Effector memory CD4-positive, alpha-beta T cell (primary cell): ENCODE measurements at regions not wholly inside any gene's neighbourhood (a gene's known extent, or its start where the extent isn't known, plus 50 kb on each side); places are given as distances from the start of the nearest gene placed in this dataset.
"Not testable (repeated sequence)": the region's sequence is repeated elsewhere in the genome, so short reads cannot be mapped to it uniquely, and the experiment has no call there.

Experiments used
- DNase-seq, 3 donors: peaks; one replicate each; pipeline ENCODE4 v3.0.0-alpha.2; 2020
- H3K27ac ChIP-seq: 2 replicates; pipeline ENCODE4 v1.7.0; 2013; ENCODE audit warnings: mild to moderate bottlenecking, low read length, moderate library complexity; ENCODE audit not compliant: insufficient read depth, poor library complexity, severe bottlenecking
- H3K27me3 ChIP-seq: replicated peaks from 2 replicates; pipeline ENCODE4 v1.7.0; 2013; ENCODE audit warnings: mild to moderate bottlenecking, low read length; ENCODE audit not compliant: insufficient read depth, control insufficient read depth, poor library complexity, severe bottlenecking
- H3K36me3 ChIP-seq: 2 replicates; pipeline ENCODE4 v1.7.0; 2013; ENCODE audit warnings: mild to moderate bottlenecking, low read length, moderate library complexity; ENCODE audit not compliant: control insufficient read depth, insufficient read depth
- H3K4me1 ChIP-seq: 2 replicates; pipeline ENCODE4 v1.7.0; 2013; ENCODE audit warnings: low read length, mild to moderate bottlenecking; ENCODE audit not compliant: control insufficient read depth, insufficient read depth, poor library complexity, severe bottlenecking
- H3K4me3 ChIP-seq: 2 replicates; pipeline ENCODE4 v1.7.0; 2013; ENCODE audit warnings: low read length, low read depth, mild to moderate bottlenecking; ENCODE audit not compliant: insufficient read depth, poor library complexity, severe bottlenecking
- H3K9me3 ChIP-seq: 2 replicates; pipeline ENCODE4 v1.7.0; 2013; ENCODE audit warnings: mild to moderate bottlenecking, low read length, moderate library complexity; ENCODE audit not compliant: control insufficient read depth

DNA sequence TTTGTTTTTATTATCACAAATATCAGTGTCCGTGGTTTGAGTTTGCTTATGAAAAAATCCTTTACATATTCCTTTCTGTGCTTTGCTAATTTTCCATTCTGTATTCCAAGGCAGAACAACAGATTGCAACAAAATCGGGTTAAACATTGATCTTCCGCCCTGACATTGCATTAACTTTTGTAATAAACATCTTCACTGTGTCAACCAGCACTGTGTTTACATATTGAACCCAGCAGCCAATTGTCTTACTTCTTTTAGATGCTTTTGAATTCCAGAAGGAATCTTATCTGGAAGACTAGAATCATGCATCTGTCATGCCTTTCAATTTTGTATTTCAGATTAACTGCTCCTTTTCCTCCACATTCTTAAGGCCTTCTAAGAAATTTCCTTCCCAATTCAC, 147.8 kb upstream of the CXXC4 start:
- H3K27ac ChIP-seq: no peak overlapping the region
- DNase-seq: no peak
- H3K27me3 ChIP-seq: no peaks in the 10 kb centered on the region
- H3K36me3 ChIP-seq: no peaks in the 10 kb centered on the region
- H3K9me3 ChIP-seq: no peaks in the 10 kb centered on the region
- no peak overlapping the region for H3K4me3 ChIP-seq
- no peaks in the 10 kb centered on the region for H3K4me1 ChIP-seq

DNA sequence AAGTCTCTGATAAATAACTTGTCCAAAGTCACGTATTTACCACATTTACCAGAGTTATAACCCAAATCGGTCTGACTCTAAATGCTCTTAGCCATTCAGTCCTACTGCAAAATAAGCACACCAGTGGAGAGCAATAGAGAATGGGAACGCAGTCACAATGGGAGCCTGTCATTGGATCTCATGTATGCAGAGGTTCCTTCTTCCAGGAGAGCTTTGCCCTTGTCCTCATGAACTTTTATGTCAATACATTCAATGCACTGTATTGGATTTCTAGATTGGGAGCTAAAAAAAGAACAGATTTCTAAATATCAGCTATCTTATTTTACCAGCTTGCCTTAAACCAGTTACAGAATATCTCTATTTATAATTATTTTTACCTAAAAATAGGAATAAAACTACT, 149.1 kb upstream of the CXXC4 start:
- no peaks in the 10 kb centered on the region for H3K9me3 ChIP-seq
- H3K27me3 ChIP-seq: no peaks in the 10 kb centered on the region
- no peak for DNase-seq

DNA sequence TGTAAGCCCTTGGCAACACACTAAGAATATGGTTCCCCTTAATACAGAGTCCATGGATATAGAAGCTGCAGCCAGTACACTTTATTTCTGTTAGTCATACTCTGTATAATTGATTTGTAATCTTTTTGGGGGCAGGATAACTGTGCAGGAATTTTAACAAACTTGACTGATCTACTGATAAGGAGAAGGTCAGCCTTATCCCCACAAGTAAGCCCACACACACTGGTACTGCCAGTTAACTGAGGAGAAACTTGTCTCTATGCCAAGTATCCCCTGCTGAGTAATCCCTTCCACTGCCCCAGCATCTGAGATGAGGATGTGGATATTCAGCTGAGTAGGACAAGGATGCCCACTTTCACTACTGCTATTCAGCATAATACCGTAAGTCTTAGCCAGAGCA, 154.9 kb upstream of the CXXC4 start:
- H3K4me3 ChIP-seq: no peak overlapping the region
- no peak overlapping the region for H3K27ac ChIP-seq
- no peaks in the 10 kb centered on the region for H3K9me3 ChIP-seq
- no peak for DNase-seq
- no peaks in the 10 kb centered on the region for H3K27me3 ChIP-seq
- H3K4me1 ChIP-seq: no peaks in the 10 kb centered on the region
- no peaks in the 10 kb centered on the region for H3K36me3 ChIP-seq

More for the DNA sequence above, 149.1 kb upstream of the CXXC4 start:
- Histone ChIP-seq H3K27ac (no peak overlapping the region), H3K4me1 (no peaks in the 10 kb centered on the region), H3K4me3 (no peak overlapping the region), H3K36me3 (no peaks in the 10 kb centered on the region)

DNA sequence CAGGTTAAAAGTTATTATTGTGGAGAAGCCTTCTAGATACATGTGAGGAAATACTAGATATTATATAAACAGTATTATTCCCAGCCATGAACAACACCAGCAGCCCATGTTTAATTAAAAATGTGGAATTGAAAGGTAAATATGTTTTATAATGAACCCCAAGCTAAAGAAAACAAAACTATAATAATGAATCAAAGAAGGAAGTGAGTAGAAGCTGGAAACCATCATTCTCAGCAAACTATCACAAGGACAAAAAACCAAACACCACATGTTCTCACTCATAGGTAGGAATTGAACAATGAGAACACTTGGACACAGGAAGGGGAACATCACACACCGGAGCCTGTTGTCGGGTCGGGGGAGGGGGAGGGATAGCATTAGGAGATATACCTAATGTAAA, 167.6 kb upstream of the CXXC4 start:
- not testable (repeated sequence) for H3K27ac ChIP-seq, H3K36me3 ChIP-seq, H3K4me1 ChIP-seq, H3K9me3 ChIP-seq, H3K4me3 ChIP-seq, H3K27me3 ChIP-seq, DNase-seq

DNA sequence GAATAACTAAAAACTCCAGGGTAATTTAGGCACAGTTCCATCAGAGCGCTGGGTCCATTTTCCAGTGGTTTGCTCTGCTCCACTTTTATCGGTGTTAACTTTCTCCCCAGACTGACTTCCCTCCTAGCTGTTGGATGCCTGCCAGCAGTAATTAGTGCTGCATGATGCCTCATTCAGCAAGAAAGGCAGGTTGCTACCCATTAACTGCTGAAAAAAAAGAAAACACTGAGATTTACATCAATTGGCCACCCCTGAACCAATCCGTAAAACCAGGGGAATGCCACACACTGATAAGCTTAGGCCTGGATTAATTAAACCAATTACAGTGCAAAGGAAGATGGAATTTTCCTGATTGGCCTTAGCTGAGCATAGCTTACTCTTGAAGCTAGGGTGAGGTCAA, 182.4 kb upstream of the CXXC4 start:
- DNase-seq: no peak
- Histone ChIP-seq H3K36me3 (no peaks in the 10 kb centered on the region), H3K27me3 (no peaks in the 10 kb centered on the region), H3K9me3 (no peaks in the 10 kb centered on the region), H3K27ac (no peak overlapping the region), H3K4me3 (no peak overlapping the region), H3K4me1 (no peaks in the 10 kb centered on the region)

DNA sequence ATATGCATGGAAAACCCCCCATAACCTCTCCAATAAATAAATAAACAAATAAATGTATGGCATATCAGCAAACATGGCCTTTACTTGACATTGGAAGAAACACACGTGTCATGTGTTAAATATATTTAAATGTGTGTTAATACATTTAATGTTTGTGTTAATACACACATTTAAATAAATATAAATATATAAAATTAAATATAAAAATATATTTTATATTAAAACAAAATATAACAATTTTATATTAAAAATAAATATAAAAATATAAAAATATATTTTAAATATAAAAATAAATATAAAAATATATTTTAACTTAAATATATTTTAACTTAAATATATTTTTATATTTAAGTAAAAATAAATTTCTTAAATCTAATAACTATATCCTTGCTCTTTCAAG, 187.6 kb upstream of the CXXC4 start:
- Histone ChIP-seq H3K4me3 (no peak overlapping the region), H3K36me3 (no peaks in the 10 kb centered on the region), H3K27me3 (no peaks in the 10 kb centered on the region), H3K9me3 (no peaks in the 10 kb centered on the region), H3K27ac (no peak overlapping the region), H3K4me1 (no peaks in the 10 kb centered on the region)
- DNase-seq: no peak

DNA sequence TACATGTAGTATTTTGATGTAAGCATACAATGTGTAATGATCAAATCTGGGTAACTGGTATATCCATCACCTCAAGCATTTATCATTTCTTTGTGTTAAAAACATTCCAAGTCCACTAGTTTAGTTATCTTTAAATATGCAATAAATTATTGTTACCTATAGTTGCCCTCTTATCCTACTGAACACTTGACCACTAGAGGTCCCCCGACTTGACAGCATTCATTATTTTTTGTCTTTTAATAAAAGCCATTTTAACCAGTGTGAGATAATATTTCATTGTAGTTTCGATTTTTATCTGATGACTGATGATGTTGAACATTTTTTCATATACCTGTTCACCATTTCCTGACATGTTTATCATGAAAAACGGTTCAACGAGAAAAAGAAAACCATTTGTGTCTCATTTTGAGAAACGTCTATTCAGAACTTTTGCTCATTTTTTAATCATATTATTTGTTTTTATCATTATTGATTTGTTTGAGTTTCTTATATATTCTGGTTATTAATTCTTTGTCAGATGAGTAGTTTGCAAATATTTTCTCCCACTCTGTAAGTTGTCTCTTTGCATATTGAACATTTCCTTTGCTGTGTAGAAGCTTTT, 199.0 kb upstream of the CXXC4 start:
- no peak overlapping the region for H3K4me3 ChIP-seq
- H3K27ac ChIP-seq: no peak overlapping the region
- H3K36me3 ChIP-seq: no peaks in the 10 kb centered on the region
- DNase-seq: no peak
- H3K4me1 ChIP-seq: no peaks in the 10 kb centered on the region
- no peaks in the 10 kb centered on the region for H3K27me3 ChIP-seq
- no peaks in the 10 kb centered on the region for H3K9me3 ChIP-seq

DNA sequence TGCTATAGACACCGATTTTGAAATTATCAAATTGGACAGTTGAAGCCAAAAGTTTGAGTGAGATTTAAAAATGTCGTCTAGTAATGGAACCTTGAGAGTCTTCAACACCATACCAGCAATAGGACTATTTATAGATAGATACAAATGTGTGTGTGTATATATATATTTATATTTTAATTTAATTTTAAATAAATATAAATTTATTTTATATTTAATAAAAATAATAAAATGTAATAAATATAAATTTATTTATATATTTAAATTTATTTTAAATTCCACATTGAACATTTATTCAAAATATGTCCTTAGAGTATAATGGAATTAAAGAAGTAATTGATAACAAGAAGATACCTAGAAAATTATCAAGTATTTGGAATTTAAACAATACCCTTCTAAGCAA, 221.9 kb upstream of the CXXC4 start:
- Histone ChIP-seq H3K27ac (no peak overlapping the region), H3K36me3 (no peaks in the 10 kb centered on the region), H3K4me3 (no peak overlapping the region), H3K27me3 (no peaks in the 10 kb centered on the region), H3K9me3 (no peaks in the 10 kb centered on the region), H3K4me1 (no peaks in the 10 kb centered on the region)
- DNase-seq: no peak

DNA sequence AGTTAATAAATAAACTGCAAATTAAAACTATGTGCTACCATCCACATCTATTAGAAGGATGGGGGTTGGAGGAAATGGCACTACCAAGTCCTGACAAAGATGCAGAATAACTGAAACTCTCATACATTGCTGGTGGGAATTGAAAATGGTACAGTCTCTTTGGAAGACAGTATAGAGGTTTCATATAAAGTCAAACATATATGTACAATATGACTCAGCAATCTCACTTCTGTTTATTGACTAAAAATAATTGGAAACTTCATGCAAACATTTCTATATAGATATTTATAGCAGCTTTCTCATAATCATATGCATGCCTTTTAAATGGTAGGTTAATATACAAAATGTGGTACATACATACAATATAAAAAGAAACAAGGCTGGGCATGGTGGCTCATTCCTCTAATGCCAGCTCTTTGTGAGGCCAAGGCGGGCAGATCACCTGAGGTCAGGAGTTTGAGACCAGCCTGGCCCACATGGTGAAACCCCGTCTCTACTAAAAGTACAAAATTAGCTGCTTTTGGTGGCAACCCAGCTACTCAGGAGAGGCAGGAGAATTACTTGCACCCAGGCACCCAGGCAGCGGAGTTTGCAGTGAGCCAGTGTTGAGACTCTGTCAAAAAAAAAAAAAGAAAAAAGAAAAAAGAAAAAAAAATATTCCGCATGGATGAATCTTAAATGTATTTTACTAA, 225.0 kb upstream of the CXXC4 start:
- H3K4me1 ChIP-seq: no peaks in the 10 kb centered on the region
- DNase-seq: no peak
- no peaks in the 10 kb centered on the region for H3K36me3 ChIP-seq
- H3K9me3 ChIP-seq: no peaks in the 10 kb centered on the region
- H3K27ac ChIP-seq: no peak overlapping the region
- no peak overlapping the region for H3K4me3 ChIP-seq
- no peaks in the 10 kb centered on the region for H3K27me3 ChIP-seq

DNA sequence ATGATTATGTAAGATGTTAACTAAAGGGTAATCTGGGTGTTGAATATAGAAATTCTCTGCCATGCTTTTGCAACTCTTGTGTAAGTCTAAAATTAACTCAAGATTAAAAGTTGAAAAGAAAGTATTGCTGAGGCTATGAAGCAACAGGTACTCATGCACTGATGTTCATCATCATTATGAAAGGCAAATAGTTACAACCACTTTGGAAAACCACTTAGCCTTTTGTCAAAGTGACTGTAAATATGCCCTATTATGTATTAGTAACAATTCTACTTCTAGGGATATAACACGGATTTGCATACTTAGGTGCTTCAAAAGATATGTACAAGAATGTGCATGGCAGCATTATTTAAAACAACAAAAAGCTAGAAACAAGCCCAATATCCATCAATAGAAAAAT, 227.8 kb upstream of the CXXC4 start:
- Histone ChIP-seq H3K36me3 (no peaks in the 10 kb centered on the region), H3K4me1 (no peaks in the 10 kb centered on the region), H3K27me3 (no peaks in the 10 kb centered on the region), H3K4me3 (no peak overlapping the region), H3K9me3 (no peaks in the 10 kb centered on the region), H3K27ac (no peak overlapping the region)
- DNase-seq: no peak
